ENCODE measurements at regions not wholly inside any gene's neighbourhood (a gene's known extent, or its start where the extent isn't known, plus 50 kb on each side); places are given as distances from the start of the nearest gene placed in this dataset.
"Not testable (repeated sequence)": the region's sequence is repeated elsewhere in the genome, so short reads cannot be mapped to it uniquely, and the experiment has no call there.

DNA sequence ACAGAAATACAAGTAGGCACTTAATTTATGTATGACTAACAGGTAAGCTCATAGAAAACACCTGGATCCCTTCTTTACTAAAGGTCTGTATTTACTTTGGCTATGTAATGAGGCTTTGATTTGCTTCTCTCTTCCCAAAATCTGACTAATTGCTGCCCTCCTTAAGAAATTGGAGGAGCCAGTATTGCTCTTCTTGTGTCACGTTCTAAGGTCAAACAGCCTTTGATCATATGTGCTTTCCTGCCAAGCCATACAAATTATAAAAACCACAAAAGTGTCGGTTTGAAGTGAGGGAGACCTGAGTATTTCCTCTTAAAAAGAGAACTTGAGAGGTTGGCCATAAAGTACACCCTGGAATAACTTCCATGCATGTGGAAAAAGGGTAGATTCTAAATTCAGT, 112.1 kb upstream of the MB21D2 start:
- Histone ChIP-seq H3K9me3 (no peaks in the 10 kb centered on the region), H3K27ac (no peak overlapping the region), H3K27me3 (ENCODE audit: insufficient read depth in 3 of 3, low read length in 2 of 3) (no peaks in the 10 kb centered on the region), H3K36me3 (ENCODE audit: insufficient read depth in 1 of 2, low read depth in 1 of 2) (no peaks in the 10 kb centered on the region), H3K4me3 (no peak overlapping the region), H3K4me1 (no peaks in the 10 kb centered on the region)
- no peak for ATAC-seq
- intact Hi-C loops (cut with DNase I), result no loop called here
- no peak for DNase-seq
- TF ChIP-seq, protein P1, sequence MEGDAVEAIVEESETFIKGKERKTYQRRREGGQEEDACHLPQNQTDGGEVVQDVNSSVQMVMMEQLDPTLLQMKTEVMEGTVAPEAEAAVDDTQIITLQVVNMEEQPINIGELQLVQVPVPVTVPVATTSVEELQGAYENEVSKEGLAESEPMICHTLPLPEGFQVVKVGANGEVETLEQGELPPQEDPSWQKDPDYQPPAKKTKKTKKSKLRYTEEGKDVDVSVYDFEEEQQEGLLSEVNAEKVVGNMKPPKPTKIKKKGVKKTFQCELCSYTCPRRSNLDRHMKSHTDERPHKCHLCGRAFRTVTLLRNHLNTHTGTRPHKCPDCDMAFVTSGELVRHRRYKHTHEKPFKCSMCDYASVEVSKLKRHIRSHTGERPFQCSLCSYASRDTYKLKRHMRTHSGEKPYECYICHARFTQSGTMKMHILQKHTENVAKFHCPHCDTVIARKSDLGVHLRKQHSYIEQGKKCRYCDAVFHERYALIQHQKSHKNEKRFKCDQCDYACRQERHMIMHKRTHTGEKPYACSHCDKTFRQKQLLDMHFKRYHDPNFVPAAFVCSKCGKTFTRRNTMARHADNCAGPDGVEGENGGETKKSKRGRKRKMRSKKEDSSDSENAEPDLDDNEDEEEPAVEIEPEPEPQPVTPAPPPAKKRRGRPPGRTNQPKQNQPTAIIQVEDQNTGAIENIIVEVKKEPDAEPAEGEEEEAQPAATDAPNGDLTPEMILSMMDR (IDR thresholded peaks at IDR 0.05), result no peak
- WGBS, 3 donors, result 33 to 41% (median 39%) methylated on average over 2 of the region's 2 CpGs

GRCh38 chr3:193030276-193030675, 112.6 kb upstream of the MB21D2 start:
- ATAC-seq, result no peak
- TF ChIP-seq, protein P1 (IDR thresholded peaks at IDR 0.05), result no peak
- intact Hi-C loops (cut with DNase I), result no loop called here
- 47 to 62% (median 49%) methylated on average over 2 of the region's 2 CpGs for WGBS, 3 donors
- Histone ChIP-seq H3K27ac (no peak overlapping the region), H3K27me3 (ENCODE audit: insufficient read depth in 3 of 3, low read length in 2 of 3) (no peaks in the 10 kb centered on the region), H3K9me3 (no peaks in the 10 kb centered on the region), H3K4me1 (no peaks in the 10 kb centered on the region), H3K4me3 (no peak overlapping the region), H3K36me3 (ENCODE audit: insufficient read depth in 1 of 2, low read depth in 1 of 2) (no peaks in the 10 kb centered on the region)
- no peak for DNase-seq

DNA sequence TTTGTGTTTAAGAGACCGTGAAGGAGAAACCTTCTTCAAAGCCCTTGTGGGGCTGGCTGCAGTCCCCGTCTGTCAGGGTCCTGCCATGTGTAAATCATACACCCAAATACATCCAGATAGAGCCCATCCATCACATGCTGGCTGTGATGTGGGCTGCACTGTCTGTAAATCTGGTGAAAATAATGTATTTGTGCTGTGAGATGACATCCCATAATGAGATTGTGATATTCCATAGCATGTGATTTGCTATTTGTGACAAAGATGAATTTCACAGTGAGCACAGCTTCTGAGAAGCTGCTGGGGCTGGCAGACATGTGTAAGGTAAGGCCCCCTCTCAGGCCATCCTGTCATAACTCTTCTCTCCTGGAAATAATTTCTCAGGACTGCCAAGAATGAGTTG, 114.3 kb upstream of the MB21D2 start:
- no peak for ATAC-seq
- Histone ChIP-seq H3K27ac (no peak overlapping the region), H3K4me1 (no peaks in the 10 kb centered on the region), H3K9me3 (no peaks in the 10 kb centered on the region), H3K4me3 (no peak overlapping the region), H3K36me3 (ENCODE audit: insufficient read depth in 1 of 2, low read depth in 1 of 2) (no peaks in the 10 kb centered on the region), H3K27me3 (ENCODE audit: insufficient read depth in 3 of 3, low read length in 2 of 3) (no peaks in the 10 kb centered on the region)
- intact Hi-C loops (cut with DNase I), result no loop called here
- DNase-seq, result no peak
- TF ChIP-seq, protein P1 (IDR thresholded peaks at IDR 0.05), result no peak
- WGBS, 3 donors, result 56 to 71% (median 61%) methylated on average over 2 of the region's 2 CpGs

GRCh38 chr3:193033226-193033780, 115.6 kb upstream of the MB21D2 start:
- TF ChIP-seq, protein P1 (IDR thresholded peaks at IDR 0.05), result no peak
- Histone ChIP-seq H3K27me3 (ENCODE audit: insufficient read depth in 3 of 3, low read length in 2 of 3) (no peaks in the 10 kb centered on the region), H3K4me1 (no peaks in the 10 kb centered on the region), H3K4me3 (no peak overlapping the region), H3K9me3 (no peaks in the 10 kb centered on the region), H3K27ac (no peak overlapping the region), H3K36me3 (ENCODE audit: insufficient read depth in 1 of 2, low read depth in 1 of 2) (no peaks in the 10 kb centered on the region)
- DNase-seq (no peak), ATAC-seq (no peak)
- WGBS, 3 donors, result 89 to 93% (median 90%) methylated on average over 7 of the region's 7 CpGs
- intact Hi-C loops (cut with DNase I), result no loop called here

DNA sequence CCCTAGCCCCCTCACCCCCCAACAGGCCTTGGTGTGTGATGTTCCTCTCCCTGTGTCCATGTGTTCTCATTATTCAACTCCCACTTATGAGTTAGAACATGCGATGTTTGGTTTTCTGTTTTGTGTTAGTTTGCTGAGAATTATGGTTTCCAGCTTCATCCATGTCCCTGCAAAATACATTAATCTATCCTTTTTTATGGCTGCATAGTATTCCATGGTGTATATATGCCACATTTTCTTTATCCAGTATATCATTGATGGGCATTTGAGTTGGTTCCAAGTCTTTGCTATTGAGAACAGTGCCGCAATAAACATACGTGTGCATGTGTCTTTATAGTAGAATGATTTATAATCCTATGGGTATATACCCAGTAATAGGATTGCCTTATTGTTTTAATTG, 120.2 kb upstream of the MB21D2 start:
- 96% methylated on average over 3 of the region's 3 CpGs for WGBS, 3 donors
- H3K27ac ChIP-seq; H3K36me3 ChIP-seq (ENCODE audit: insufficient read depth in 1 of 2, low read depth in 1 of 2); H3K27me3 ChIP-seq (ENCODE audit: insufficient read depth in 3 of 3, low read length in 2 of 3); H3K9me3 ChIP-seq; intact Hi-C loops (cut with DNase I); H3K4me1 ChIP-seq; DNase-seq; ATAC-seq; H3K4me3 ChIP-seq: not testable (repeated sequence)

Measured in psoas muscle (tissue), 7 donors.